ENCODE measurements at regions not wholly inside any gene's neighbourhood (a gene's known extent, or its start where the extent isn't known, plus 50 kb on each side); places are given as distances from the start of the nearest gene placed in this dataset.

GRCh38 chr10:47238331-47239095 lies 61.5 kb upstream of the GDF10 start:
- intact Hi-C loops (cut with micrococcal nuclease; ENCODE audit: unreplicated experiment) = no loop called here
- no TSS peak for BruUV-seq (replicated peaks)
- H3K9me3 ChIP-seq (ENCODE audit: control insufficient read depth, insufficient read depth, low read depth, low read length) = no peaks in the 10 kb centered on the region
- no peak overlapping the region for H3K4me3 ChIP-seq (ENCODE audit: low read depth in 2 of 2, low read length in 2 of 2)
- no peaks in the 10 kb centered on the region for H3K4me1 ChIP-seq (ENCODE audit: control insufficient read depth, insufficient read depth, low read length)
- in situ Hi-C loops (cut with HindIII; ENCODE audit: low pct_unique_long_range_greater_than_20kb, low sequenced_read_pairs) = no loop called here
- H3K27ac ChIP-seq (ENCODE audit: low read length) = no peak overlapping the region
- no peak for DNase-seq (ENCODE audit: low read depth, low spot score)
- TF ChIP-seq SIN3A (IDR thresholded peaks at IDR 0.05; ENCODE audit: borderline replicate concordance, insufficient read depth, low read depth, low read length) (no peak), TCF7L2 (IDR thresholded peaks at IDR 0.05; ENCODE audit: low read depth, low read length) (no peak), POLR2AphosphoS5 (IDR thresholded peaks at IDR 0.05; ENCODE audit: low read depth, low read length) (no peak)
- TF ChIP-seq, protein P1, sequence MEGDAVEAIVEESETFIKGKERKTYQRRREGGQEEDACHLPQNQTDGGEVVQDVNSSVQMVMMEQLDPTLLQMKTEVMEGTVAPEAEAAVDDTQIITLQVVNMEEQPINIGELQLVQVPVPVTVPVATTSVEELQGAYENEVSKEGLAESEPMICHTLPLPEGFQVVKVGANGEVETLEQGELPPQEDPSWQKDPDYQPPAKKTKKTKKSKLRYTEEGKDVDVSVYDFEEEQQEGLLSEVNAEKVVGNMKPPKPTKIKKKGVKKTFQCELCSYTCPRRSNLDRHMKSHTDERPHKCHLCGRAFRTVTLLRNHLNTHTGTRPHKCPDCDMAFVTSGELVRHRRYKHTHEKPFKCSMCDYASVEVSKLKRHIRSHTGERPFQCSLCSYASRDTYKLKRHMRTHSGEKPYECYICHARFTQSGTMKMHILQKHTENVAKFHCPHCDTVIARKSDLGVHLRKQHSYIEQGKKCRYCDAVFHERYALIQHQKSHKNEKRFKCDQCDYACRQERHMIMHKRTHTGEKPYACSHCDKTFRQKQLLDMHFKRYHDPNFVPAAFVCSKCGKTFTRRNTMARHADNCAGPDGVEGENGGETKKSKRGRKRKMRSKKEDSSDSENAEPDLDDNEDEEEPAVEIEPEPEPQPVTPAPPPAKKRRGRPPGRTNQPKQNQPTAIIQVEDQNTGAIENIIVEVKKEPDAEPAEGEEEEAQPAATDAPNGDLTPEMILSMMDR (IDR thresholded peaks at IDR 0.05) = no peak
- TF ChIP-seq, protein P2, sequence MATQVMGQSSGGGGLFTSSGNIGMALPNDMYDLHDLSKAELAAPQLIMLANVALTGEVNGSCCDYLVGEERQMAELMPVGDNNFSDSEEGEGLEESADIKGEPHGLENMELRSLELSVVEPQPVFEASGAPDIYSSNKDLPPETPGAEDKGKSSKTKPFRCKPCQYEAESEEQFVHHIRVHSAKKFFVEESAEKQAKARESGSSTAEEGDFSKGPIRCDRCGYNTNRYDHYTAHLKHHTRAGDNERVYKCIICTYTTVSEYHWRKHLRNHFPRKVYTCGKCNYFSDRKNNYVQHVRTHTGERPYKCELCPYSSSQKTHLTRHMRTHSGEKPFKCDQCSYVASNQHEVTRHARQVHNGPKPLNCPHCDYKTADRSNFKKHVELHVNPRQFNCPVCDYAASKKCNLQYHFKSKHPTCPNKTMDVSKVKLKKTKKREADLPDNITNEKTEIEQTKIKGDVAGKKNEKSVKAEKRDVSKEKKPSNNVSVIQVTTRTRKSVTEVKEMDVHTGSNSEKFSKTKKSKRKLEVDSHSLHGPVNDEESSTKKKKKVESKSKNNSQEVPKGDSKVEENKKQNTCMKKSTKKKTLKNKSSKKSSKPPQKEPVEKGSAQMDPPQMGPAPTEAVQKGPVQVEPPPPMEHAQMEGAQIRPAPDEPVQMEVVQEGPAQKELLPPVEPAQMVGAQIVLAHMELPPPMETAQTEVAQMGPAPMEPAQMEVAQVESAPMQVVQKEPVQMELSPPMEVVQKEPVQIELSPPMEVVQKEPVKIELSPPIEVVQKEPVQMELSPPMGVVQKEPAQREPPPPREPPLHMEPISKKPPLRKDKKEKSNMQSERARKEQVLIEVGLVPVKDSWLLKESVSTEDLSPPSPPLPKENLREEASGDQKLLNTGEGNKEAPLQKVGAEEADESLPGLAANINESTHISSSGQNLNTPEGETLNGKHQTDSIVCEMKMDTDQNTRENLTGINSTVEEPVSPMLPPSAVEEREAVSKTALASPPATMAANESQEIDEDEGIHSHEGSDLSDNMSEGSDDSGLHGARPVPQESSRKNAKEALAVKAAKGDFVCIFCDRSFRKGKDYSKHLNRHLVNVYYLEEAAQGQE (IDR thresholded peaks at IDR 0.05; ENCODE audit: insufficient read depth in 1 of 2, low read depth in 2 of 2, low read length in 1 of 2) = no peak
- ChIA-PET CTCF (interaction anchor here (0.6 kb wide), 1 partner anchor 95 kb away, joined by 3 read pairs; no protein-coding TSS in a partner anchor), POLR2A (no interaction called here)
- ATAC-seq = no peak
- H3K36me3 ChIP-seq (ENCODE audit: control insufficient read depth, insufficient read depth, low read length) = no peaks in the 10 kb centered on the region
- no peaks in the 10 kb centered on the region; the same call in 1 of the 2 replicates for H3K27me3 ChIP-seq (ENCODE audit: control insufficient read depth, insufficient read depth, low read length)

DNA sequence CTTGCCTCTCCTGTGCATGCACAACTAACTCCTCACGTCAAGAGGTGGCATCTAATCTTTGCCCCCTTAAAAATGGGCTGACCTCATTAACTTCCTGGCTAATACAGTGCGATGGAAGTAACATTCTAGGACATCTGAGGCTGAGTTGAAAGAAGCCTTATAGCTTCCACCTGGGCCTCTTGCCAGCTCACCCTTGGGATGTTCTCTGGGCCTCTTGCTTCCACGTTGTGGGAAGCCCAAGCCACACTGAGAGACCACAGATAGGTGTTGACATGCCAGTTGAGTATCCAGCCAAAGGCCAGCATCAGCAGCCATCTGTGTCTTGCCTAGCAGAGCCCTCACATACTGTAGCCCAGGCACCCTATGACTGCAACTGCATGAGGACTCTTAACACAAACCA lies 60.8 kb upstream of the GDF10 start:
- Histone ChIP-seq H3K27me3 (ENCODE audit: control insufficient read depth, insufficient read depth, low read length) (no peaks in the 10 kb centered on the region; the same call in 1 of the 2 replicates), H3K4me1 (ENCODE audit: control insufficient read depth, insufficient read depth, low read length) (no peaks in the 10 kb centered on the region), H3K9me3 (ENCODE audit: control insufficient read depth, insufficient read depth, low read depth, low read length) (no peaks in the 10 kb centered on the region), H3K36me3 (ENCODE audit: control insufficient read depth, insufficient read depth, low read length) (no peaks in the 10 kb centered on the region), H3K4me3 (ENCODE audit: low read depth in 2 of 2, low read length in 2 of 2) (no peak overlapping the region), H3K27ac (ENCODE audit: low read length) (no peak overlapping the region)
- intact Hi-C loops (cut with micrococcal nuclease; ENCODE audit: unreplicated experiment) (no loop called here), in situ Hi-C loops (cut with HindIII; ENCODE audit: low pct_unique_long_range_greater_than_20kb, low sequenced_read_pairs) (no loop called here)
- no peak for DNase-seq (ENCODE audit: low read depth, low spot score)
- no peak for ATAC-seq
- ChIA-PET POLR2A (no interaction called here), CTCF (interaction anchor here (0.6 kb wide), 1 partner anchor 96 kb away, joined by 3 read pairs; no protein-coding TSS in a partner anchor)
- BruUV-seq (replicated peaks) = no TSS peak
- no peak for TF ChIP-seq SIN3A (IDR thresholded peaks at IDR 0.05; ENCODE audit: borderline replicate concordance, insufficient read depth, low read depth, low read length)
- TF ChIP-seq TCF7L2 (IDR thresholded peaks at IDR 0.05; ENCODE audit: low read depth, low read length) = no peak
- no peak for TF ChIP-seq POLR2AphosphoS5 (IDR thresholded peaks at IDR 0.05; ENCODE audit: low read depth, low read length)
- TF ChIP-seq, protein P2 (IDR thresholded peaks at IDR 0.05; ENCODE audit: insufficient read depth in 1 of 2, low read depth in 2 of 2, low read length in 1 of 2) = no peak
- TF ChIP-seq, protein P1 (IDR thresholded peaks at IDR 0.05) = no peak
